Keratinocyte (primary cell): ENCODE measurements at regions not wholly inside any gene's neighbourhood (a gene's known extent, or its start where the extent isn't known, plus 50 kb on each side); places are given as distances from the start of the nearest gene placed in this dataset.

Experiments
- DNase-seq: peaks from one replicate; pipeline ENCODE4 v3.0.0-alpha.2; 2011; ENCODE audit warnings: low read depth, missing footprints, low spot score
- FAIRE-seq: peaks from 2 replicates; lab custom pipeline; 2011; peaks lifted over from hg19 to GRCh38; lab: Jason Lieb, UNC
- H2AFZ ChIP-seq: 2 replicates; pipeline ENCODE4 v1.6.0; 2012; ENCODE audit warnings: low read length, control low read depth, inconsistent platforms; ENCODE audit not compliant: control insufficient read depth
- H3K27ac ChIP-seq: 2 replicates; pipeline ENCODE4 v1.5.1; 2011; ENCODE audit warnings: low read length; ENCODE audit not compliant: control insufficient read depth, insufficient read depth
- H3K27me3 ChIP-seq: 3 replicates; pipeline ENCODE4 v1.6.0; 2011; ENCODE audit warnings: low read length; ENCODE audit not compliant: control insufficient read depth, insufficient read depth; ENCODE audit errors: extremely low read depth
- H3K36me3 ChIP-seq, 2 experiments: 2 replicates in 1 of 2; 3 replicates in 1 of 2; pipeline ENCODE4 v1.5.1; 2011; ENCODE audit warnings: low read length in 2 of 2, mild to moderate bottlenecking in 1 of 2; ENCODE audit not compliant: control insufficient read depth in 2 of 2, insufficient read depth in 2 of 2; ENCODE audit errors: extremely low read depth in 1 of 2
- H3K4me1 ChIP-seq: 3 replicates; pipeline ENCODE4 v1.5.1; 2011; ENCODE audit warnings: low read length; ENCODE audit not compliant: control insufficient read depth, insufficient read depth; ENCODE audit errors: extremely low read depth
- H3K4me2 ChIP-seq: 3 replicates; pipeline ENCODE4 v1.6.0; 2011; ENCODE audit warnings: low read depth, low read length; ENCODE audit not compliant: control insufficient read depth, insufficient read depth; ENCODE audit errors: extremely low read depth
- H3K4me3 ChIP-seq, 3 experiments: fragments of 200-600 bp in 1 of 3; sonication (generic) in 1 of 3; 2 replicates in 2 of 3; 3 replicates in 1 of 3; pipeline ENCODE4 v1.5.1; 2011 to 2016; ENCODE audit warnings: low read length in 3 of 3, mild to moderate bottlenecking in 3 of 3, control low read depth in 2 of 3, inconsistent platforms in 1 of 3, low read depth in 1 of 3, mixed read lengths in 1 of 3, mixed run types in 1 of 3, moderate library complexity in 1 of 3; ENCODE audit not compliant: control insufficient read depth in 2 of 3, insufficient read depth in 2 of 3; ENCODE audit errors: extremely low read depth in 1 of 3
- H3K79me2 ChIP-seq: 2 replicates; pipeline ENCODE4 v1.6.0; 2012; ENCODE audit warnings: low read length; ENCODE audit not compliant: control insufficient read depth, insufficient read depth
- H3K9ac ChIP-seq: 3 replicates; pipeline ENCODE4 v1.6.0; 2011; ENCODE audit warnings: low read length; ENCODE audit not compliant: control insufficient read depth, insufficient read depth; ENCODE audit errors: extremely low read depth
- H3K9me1 ChIP-seq: 3 replicates; pipeline ENCODE4 v1.6.0; 2011; ENCODE audit warnings: low read length; ENCODE audit not compliant: control insufficient read depth, insufficient read depth; ENCODE audit errors: extremely low read depth
- H3K9me3 ChIP-seq: 2 replicates; pipeline ENCODE4 v1.5.1; 2012; ENCODE audit warnings: low read depth, low read length; ENCODE audit not compliant: control insufficient read depth
- H4K20me1 ChIP-seq: 3 replicates; pipeline ENCODE4 v1.6.0; 2011; ENCODE audit warnings: low read length; ENCODE audit not compliant: control insufficient read depth, insufficient read depth; ENCODE audit errors: extremely low read depth
- CTCF ChIP-seq, 3 experiments: IDR thresholded peaks in 1 of 3; conservative IDR thresholded peaks in 1 of 3; optimal IDR thresholded peaks in 1 of 3; 2 replicates in 2 of 3; 3 replicates in 1 of 3; pipeline versions ENCODE3 to v1.5.1; 2011; ENCODE audit warnings: low read length in 3 of 3, mild to moderate bottlenecking in 3 of 3, moderate library complexity in 2 of 3, control low read depth in 1 of 3, inconsistent platforms in 1 of 3; ENCODE audit not compliant: insufficient read depth in 2 of 3; ENCODE audit errors: extremely low read depth in 1 of 3
- EZH2 ChIP-seq: IDR thresholded peaks from one replicate; pipeline ENCODE4 v1.6.1; 2012; ENCODE audit warnings: inconsistent platforms, mild to moderate bottlenecking, low read length, moderate library complexity
- dilution Hi-C: fragments of 300-500 bp; cut with MboI; formaldehyde crosslinking; loops from one replicate; pipeline ENCODE4 v1.7.0; 2020; ENCODE audit warnings: low sequenced_read_pairs; ENCODE audit not compliant: extremely low pct_ligation_motif_present

GRCh38 chr2:102082571-102083392, 59.8 kb upstream of the IL1R1 start:
- Histone ChIP-seq H3K9ac (no peak overlapping the region), H3K27ac (no peak overlapping the region)
- dilution Hi-C loops: no loop called here

DNA sequence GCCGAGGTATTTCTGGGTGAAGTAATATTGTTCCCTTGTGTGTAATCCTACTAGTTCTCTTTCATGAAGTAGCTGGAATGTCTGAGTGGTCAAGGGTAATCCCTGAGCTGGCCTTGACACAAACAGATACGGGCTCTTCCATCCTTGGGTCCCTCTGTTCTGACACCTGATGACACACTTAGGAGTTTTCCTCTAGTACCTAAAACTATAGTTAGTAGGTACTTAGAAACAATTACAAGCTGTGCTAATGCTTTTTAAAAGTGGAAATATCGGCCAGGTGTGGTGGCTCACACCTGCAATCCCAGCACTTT, 59.2 kb upstream of the IL1R1 start:
- FAIRE-seq (no peak), DNase-seq (no peak)
- Histone ChIP-seq H3K79me2 (no peaks in the 10 kb centered on the region), H3K9ac (no peak overlapping the region), H3K9me3 (no peaks in the 10 kb centered on the region), H3K36me3 (no peaks in the 10 kb centered on the region), H3K27ac (no peak overlapping the region), H3K4me3 (no peak overlapping the region), H2AFZ (no peak overlapping the region), H3K4me1 (peaks cover 10% of the 10 kb centered on the region), H3K27me3 (no peaks in the 10 kb centered on the region), H3K4me2 (no peak overlapping the region), H3K9me1 (no peaks in the 10 kb centered on the region), H4K20me1 (no peaks in the 10 kb centered on the region)
- dilution Hi-C loops: no loop called here
- TF ChIP-seq EZH2 (no peak), CTCF (optimal IDR thresholded peaks at IDR 0.05 in 1 of 3, IDR thresholded peaks at IDR 0.05 in 1 of 3, conservative IDR thresholded peaks at IDR 0.05 in 1 of 3; ENCODE audit: extremely low read depth in 1 of 3, insufficient read depth in 2 of 3, low read length in 3 of 3) (no peak)

More at GRCh38 chr2:102082571-102083392, 59.8 kb upstream of the IL1R1 start:
- peak overlapping the region; percentile 9 for H3K4me2 ChIP-seq
- H3K36me3 ChIP-seq: no peaks in the 10 kb centered on the region
- DNase-seq (no peak), FAIRE-seq (peak; percentile 85)
- no peak overlapping the region for H2AFZ ChIP-seq
- peaks cover 10% of the 10 kb centered on the region for H3K4me1 ChIP-seq
- H4K20me1 ChIP-seq: no peaks in the 10 kb centered on the region
- H3K27me3 ChIP-seq: no peaks in the 10 kb centered on the region
- H3K9me3 ChIP-seq: no peaks in the 10 kb centered on the region
- no peak for TF ChIP-seq CTCF (optimal IDR thresholded peaks at IDR 0.05 in 1 of 3, IDR thresholded peaks at IDR 0.05 in 1 of 3, conservative IDR thresholded peaks at IDR 0.05 in 1 of 3; ENCODE audit: extremely low read depth in 1 of 3, insufficient read depth in 2 of 3, low read length in 3 of 3)
- no peak for TF ChIP-seq EZH2
- no peak overlapping the region for H3K4me3 ChIP-seq
- H3K79me2 ChIP-seq: no peaks in the 10 kb centered on the region
- H3K9me1 ChIP-seq: no peaks in the 10 kb centered on the region
